K562 (cell line): ENCODE measurements at regions not wholly inside any gene's neighbourhood (a gene's known extent, or its start where the extent isn't known, plus 50 kb on each side); places are given as distances from the start of the nearest gene placed in this dataset.
"Not testable (repeated sequence)": the region's sequence is repeated elsewhere in the genome, so short reads cannot be mapped to it uniquely, and the experiment has no call there.

Source experiments
- ATAC-seq: fragments of 200-7000 bp; cut with Tn5 transposase; 3 replicates; pipeline ENCODE4 v1.9.1; 2020; ENCODE audit warnings: moderate library complexity
- BruUV-seq: library from RNA; stranded (reverse); fragments of 400-500 nt; replicated peaks from 2 replicates; lab custom pipeline; 2021; lab: Mats Ljungman, UMichigan
- CTCF ChIA-PET: fragments of 300-600 bp; formaldehyde crosslinking; extraction: SDS; loops from one replicate; lab custom pipeline; 2021; ENCODE audit warnings: low intra/inter-chr PET ratio; lab: Yijun Ruan, JAX
- POLR2A ChIA-PET: fragments of 300-600, 350-650 bp; sonication (Branson Sonifier 250); formaldehyde crosslinking; extraction: SDS; loops from one replicate; lab custom pipeline; 2021; ENCODE audit warnings: antibody characterized with exemption, inconsistent platforms; lab: Yijun Ruan, JAX
- DNase-seq, 4 experiments: peaks; one replicate each; pipeline versions ENCODE4 v3.0.0 to v3.0.0-alpha.2; 2011 to 2018; ENCODE audit warnings: low spot score in 3 of 4, mixed read lengths in 3 of 4; ENCODE audit errors: extremely low read depth in 1 of 4
- FAIRE-seq: peaks from 2 replicates; lab custom pipeline; 2011; peaks lifted over from hg19 to GRCh38; lab: Jason Lieb, UNC
- H2AFZ ChIP-seq: 2 replicates; pipeline ENCODE4 v1.6.0; 2011; ENCODE audit warnings: low read depth, low read length, control low read depth, inconsistent platforms
- H3K27ac ChIP-seq: fragments of 200-600 bp; 3 replicates; pipeline ENCODE4 v1.8.0; 2011; ENCODE audit warnings: low read depth, mild to moderate bottlenecking, control low read depth, inconsistent platforms, low read length, moderate library complexity, mixed read lengths; ENCODE audit errors: extremely low read depth
- H3K27me3 ChIP-seq, 2 experiments: fragments of 300-600 bp in 1 of 2; 2 replicates in 1 of 2; 3 replicates in 1 of 2; pipeline versions ENCODE4 v1.6.0 to v1.8.0; 2011; ENCODE audit warnings: inconsistent platforms in 2 of 2, low read length in 2 of 2, mild to moderate bottlenecking in 1 of 2, mixed read lengths in 1 of 2, moderate library complexity in 1 of 2; ENCODE audit not compliant: control insufficient read depth in 2 of 2, insufficient read depth in 2 of 2
- H3K36me3 ChIP-seq: fragments of 300-600 bp; 3 replicates; pipeline ENCODE4 v1.8.0; 2011; ENCODE audit warnings: mild to moderate bottlenecking, low read length, inconsistent platforms; ENCODE audit not compliant: control insufficient read depth, insufficient read depth
- H3K4me1 ChIP-seq, 2 experiments: fragments of 200-600 bp in 1 of 2; replicated peaks in 1 of 2; 2 replicates in 1 of 2; 3 replicates in 1 of 2; pipeline versions ENCODE4 v1.5.1 to v1.8.0; 2011; ENCODE audit warnings: inconsistent platforms in 2 of 2, low read length in 2 of 2, mild to moderate bottlenecking in 1 of 2, mixed read lengths in 1 of 2, moderate library complexity in 1 of 2; ENCODE audit not compliant: control insufficient read depth in 2 of 2, insufficient read depth in 2 of 2
- H3K4me2 ChIP-seq: 2 replicates; pipeline ENCODE4 v1.6.1; 2011; ENCODE audit warnings: low read length, control low read depth, inconsistent platforms, mixed read lengths; ENCODE audit not compliant: insufficient read depth
- H3K4me3 ChIP-seq: fragments of 200-600 bp; sonication (generic), shearing (Covaris generic); 2 replicates; pipeline ENCODE4 v1.5.1; 2016; ENCODE audit warnings: control low read depth, inconsistent platforms
- H3K79me2 ChIP-seq: fragments of 200-600 bp; 3 replicates; pipeline ENCODE4 v1.8.0; 2011; ENCODE audit warnings: low read length, inconsistent platforms; ENCODE audit not compliant: control insufficient read depth, insufficient read depth
- H3K9ac ChIP-seq, 2 experiments: 2 replicates each; pipeline versions ENCODE4 v1.6.0 to v1.6.1; 2011; ENCODE audit warnings: low read depth in 2 of 2, low read length in 2 of 2, control low read depth in 1 of 2, inconsistent platforms in 1 of 2, mild to moderate bottlenecking in 1 of 2, mixed read lengths in 1 of 2; ENCODE audit not compliant: insufficient read depth in 1 of 2
- H3K9me1 ChIP-seq: one replicate; pipeline ENCODE4 v1.6.0; 2011; ENCODE audit warnings: inconsistent platforms, mild to moderate bottlenecking, low read length, moderate library complexity; ENCODE audit not compliant: control insufficient read depth, insufficient read depth
- H3K9me3 ChIP-seq: replicated peaks from 2 replicates; pipeline ENCODE4 v1.5.1; 2011; ENCODE audit warnings: low read depth, low read length, inconsistent platforms; ENCODE audit not compliant: control insufficient read depth, insufficient read depth
- H4K20me1 ChIP-seq: replicated peaks from 2 replicates; pipeline ENCODE4 v1.6.1; 2011; ENCODE audit warnings: low read length, inconsistent platforms, mixed read lengths; ENCODE audit not compliant: control insufficient read depth, insufficient read depth
- ZNF77 ChIP-seq: fragments of 250-450 bp; sonication (Bioruptor Pico); IDR thresholded peaks from 2 replicates; pipeline ENCODE4 v1.5.0; 2020
- WGBS: fragments of 100-300 bp; shearing (Covaris generic); methylation state at CpG from one replicate; pipeline ENCODE4 v1.1.6; 2016; ENCODE audit warnings: low coverage, mixed read lengths; ENCODE audit not compliant: insufficient coverage; ENCODE audit errors: missing lambda C conversion rate; 5-methylcytosine and 5-hydroxymethylcytosine counted together
- in situ Hi-C: fragments of 300-500 bp; cut with MboI; formaldehyde crosslinking; loops from 4 replicates; pipeline ENCODE4 v1.15.0; 2018; ENCODE audit warnings: inconsistent platforms, mixed read lengths
- intact Hi-C: fragments of 100-400 bp; cut with micrococcal nuclease; formaldehyde crosslinking; loops from 2 replicates; pipeline ENCODE4 v1.14.2; 2022

GRCh38 chr1:105626276-105626987 lies 1430.0 kb upstream of the PRMT6 start:
- H3K27ac ChIP-seq: no peak overlapping the region
- BruUV-seq: no TSS peak
- H4K20me1 ChIP-seq: no peaks in the 10 kb centered on the region
- no peak for ATAC-seq
- H3K36me3 ChIP-seq: no peaks in the 10 kb centered on the region
- WGBS: 5% methylated on average over 6 of the region's 6 CpGs
- intact Hi-C loops: no loop called here
- DNase-seq: no peak
- in situ Hi-C loops: no loop called here
- H3K4me3 ChIP-seq: no peak overlapping the region
- POLR2A ChIA-PET: no interaction called here
- no peak for FAIRE-seq
- no peaks in the 10 kb centered on the region for H3K9me3 ChIP-seq
- CTCF ChIA-PET: no interaction called here
- H3K79me2 ChIP-seq: no peaks in the 10 kb centered on the region
- no peak overlapping the region for H2AFZ ChIP-seq
- H3K9me1 ChIP-seq: no peaks in the 10 kb centered on the region
- no peak overlapping the region for H3K4me2 ChIP-seq
- no peaks in the 10 kb centered on the region for H3K4me1 ChIP-seq
- TF ChIP-seq ZNF77 (CRISPR knock-in tag): no peak
- TF ChIP-seq, all 486 proteins: peak for 0
- Histone ChIP-seq H3K27me3 (no peaks in the 10 kb centered on the region), H3K9ac (no peak overlapping the region)

- H3K79me2 ChIP-seq, H3K9me3 ChIP-seq, H3K4me3 ChIP-seq, in situ Hi-C loops, H3K9me1 ChIP-seq, H3K9ac ChIP-seq, POLR2A ChIA-PET, H4K20me1 ChIP-seq, H3K27me3 ChIP-seq, H3K4me1 ChIP-seq, H2AFZ ChIP-seq, intact Hi-C loops, H3K4me2 ChIP-seq, DNase-seq, CTCF ChIA-PET, BruUV-seq, ATAC-seq, H3K27ac ChIP-seq, FAIRE-seq, H3K36me3 ChIP-seq: not testable (repeated sequence)
- 14% methylated on average over 18 of the region's 36 CpGs for WGBS
These were observed 1425.2 kb upstream of the PRMT6 start for GRCh38 chr1:105631153-105631744.
